ENCODE measurements at regions not wholly inside any gene's neighbourhood (a gene's known extent, or its start where the extent isn't known, plus 50 kb on each side); places are given as distances from the start of the nearest gene placed in this dataset.

GRCh38 chr11:103581760-103582159, 454.7 kb upstream of the DDI1 start:
- ChIA-PET POLR2A (no interaction called here), RAD21 (ENCODE audit: unreplicated experiment) (no interaction called here), SMC1A (ENCODE audit: uncharacterized antibody, unreplicated experiment) (interaction anchor here (0.6 kb wide), 1 partner anchor 1411 kb away, joined by 3 read pairs; no protein-coding TSS in a partner anchor), CTCF (no interaction called here)
- H3K4me3 ChIP-seq: no peak overlapping the region
- no peaks in the 10 kb centered on the region for H3K27me3 ChIP-seq (replicated peaks in 1 of 2; ENCODE audit: control insufficient read depth in 2 of 2, insufficient read depth in 2 of 2, low read length in 1 of 2)
- no TSS peak for BruUV-seq (replicated peaks)
- no peak overlapping the region for H3K4me2 ChIP-seq (ENCODE audit: control insufficient read depth, insufficient read depth)
- H3K27ac ChIP-seq (ENCODE audit: control insufficient read depth, insufficient read depth): no peak overlapping the region
- no peaks in the 10 kb centered on the region; the same call in 2 of the 3 replicates for H3K9me3 ChIP-seq (replicated peaks; ENCODE audit: control insufficient read depth, insufficient read depth, low read length)
- H3K4me1 ChIP-seq (ENCODE audit: control insufficient read depth, insufficient read depth, low read length): no peaks in the 10 kb centered on the region
- no peak overlapping the region for H3K9ac ChIP-seq (ENCODE audit: control insufficient read depth, insufficient read depth, low read length)
- no peaks in the 10 kb centered on the region for H4K20me1 ChIP-seq (ENCODE audit: control insufficient read depth, insufficient read depth)
- TF ChIP-seq, protein P1, sequence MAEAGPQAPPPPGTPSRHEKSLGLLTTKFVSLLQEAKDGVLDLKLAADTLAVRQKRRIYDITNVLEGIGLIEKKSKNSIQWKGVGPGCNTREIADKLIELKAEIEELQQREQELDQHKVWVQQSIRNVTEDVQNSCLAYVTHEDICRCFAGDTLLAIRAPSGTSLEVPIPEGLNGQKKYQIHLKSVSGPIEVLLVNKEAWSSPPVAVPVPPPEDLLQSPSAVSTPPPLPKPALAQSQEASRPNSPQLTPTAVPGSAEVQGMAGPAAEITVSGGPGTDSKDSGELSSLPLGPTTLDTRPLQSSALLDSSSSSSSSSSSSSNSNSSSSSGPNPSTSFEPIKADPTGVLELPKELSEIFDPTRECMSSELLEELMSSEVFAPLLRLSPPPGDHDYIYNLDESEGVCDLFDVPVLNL (IDR thresholded peaks at IDR 0.05; ENCODE audit: low read depth, low read length): no peak
- DNase-seq (ENCODE audit: low read depth, low spot score): no peak
- no peaks in the 10 kb centered on the region for H3K36me3 ChIP-seq (ENCODE audit: control insufficient read depth in 2 of 2, insufficient read depth in 2 of 2, low read length in 1 of 2)
- H2AFZ ChIP-seq (ENCODE audit: control insufficient read depth, low read depth, low read length): no peak overlapping the region
- no peak for ATAC-seq
- intact Hi-C loops (cut with micrococcal nuclease; ENCODE audit: unreplicated experiment) (no loop called here), in situ Hi-C loops (cut with MboI) (no loop called here)
- 8% methylated on average over 2 of the region's 2 CpGs for WGBS (ENCODE audit: insufficient coverage, insufficient replicate concordance, low lambda C conversion rate, missing lambda C conversion rate)
- no peaks in the 10 kb centered on the region for H3K79me2 ChIP-seq (ENCODE audit: control insufficient read depth, insufficient read depth, low read length)
- no peak for FAIRE-seq

GRCh38 chr11:103582351-103582909, 454.0 kb upstream of the DDI1 start:
- ChIA-PET POLR2A (no interaction called here), CTCF (no interaction called here), RAD21 (ENCODE audit: unreplicated experiment) (no interaction called here), SMC1A (ENCODE audit: uncharacterized antibody, unreplicated experiment) (no interaction called here)
- FAIRE-seq: no peak
- no peaks in the 10 kb centered on the region for H3K4me1 ChIP-seq (ENCODE audit: control insufficient read depth, insufficient read depth, low read length)
- intact Hi-C loops (cut with micrococcal nuclease; ENCODE audit: unreplicated experiment) (no loop called here), in situ Hi-C loops (cut with MboI) (no loop called here)
- H3K36me3 ChIP-seq (ENCODE audit: control insufficient read depth in 2 of 2, insufficient read depth in 2 of 2, low read length in 1 of 2): no peaks in the 10 kb centered on the region
- TF ChIP-seq CUX1 (IDR thresholded peaks at IDR 0.05; ENCODE audit: insufficient replicate concordance, low read depth, low read length) (no peak), SP1 (IDR thresholded peaks at IDR 0.05; ENCODE audit: low read depth, low read length) (no peak), MXI1 (IDR thresholded peaks at IDR 0.05; ENCODE audit: low read depth, low read length) (no peak), SMAD5 (IDR thresholded peaks at IDR 0.05; ENCODE audit: low read depth) (no peak)
- TF ChIP-seq, protein P2, sequence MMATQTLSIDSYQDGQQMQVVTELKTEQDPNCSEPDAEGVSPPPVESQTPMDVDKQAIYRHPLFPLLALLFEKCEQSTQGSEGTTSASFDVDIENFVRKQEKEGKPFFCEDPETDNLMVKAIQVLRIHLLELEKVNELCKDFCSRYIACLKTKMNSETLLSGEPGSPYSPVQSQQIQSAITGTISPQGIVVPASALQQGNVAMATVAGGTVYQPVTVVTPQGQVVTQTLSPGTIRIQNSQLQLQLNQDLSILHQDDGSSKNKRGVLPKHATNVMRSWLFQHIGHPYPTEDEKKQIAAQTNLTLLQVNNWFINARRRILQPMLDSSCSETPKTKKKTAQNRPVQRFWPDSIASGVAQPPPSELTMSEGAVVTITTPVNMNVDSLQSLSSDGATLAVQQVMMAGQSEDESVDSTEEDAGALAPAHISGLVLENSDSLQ (IDR thresholded peaks at IDR 0.05): no peak
- no peak overlapping the region for H3K27ac ChIP-seq (ENCODE audit: control insufficient read depth, insufficient read depth)
- no peak for ATAC-seq
- no peak overlapping the region for H2AFZ ChIP-seq (ENCODE audit: control insufficient read depth, low read depth, low read length)
- no peak overlapping the region for H3K9ac ChIP-seq (ENCODE audit: control insufficient read depth, insufficient read depth, low read length)
- H4K20me1 ChIP-seq (ENCODE audit: control insufficient read depth, insufficient read depth): no peaks in the 10 kb centered on the region
- no peak for DNase-seq (ENCODE audit: low read depth, low spot score)
- no peaks in the 10 kb centered on the region for H3K27me3 ChIP-seq (replicated peaks in 1 of 2; ENCODE audit: control insufficient read depth in 2 of 2, insufficient read depth in 2 of 2, low read length in 1 of 2)
- H3K4me2 ChIP-seq (ENCODE audit: control insufficient read depth, insufficient read depth): no peak overlapping the region
- WGBS (ENCODE audit: insufficient coverage, insufficient replicate concordance, low lambda C conversion rate, missing lambda C conversion rate): 16% methylated on average over 4 of the region's 4 CpGs
- no peaks in the 10 kb centered on the region for H3K79me2 ChIP-seq (ENCODE audit: control insufficient read depth, insufficient read depth, low read length)
- no TSS peak for BruUV-seq (replicated peaks)
- no peaks in the 10 kb centered on the region; the same call in 2 of the 3 replicates for H3K9me3 ChIP-seq (replicated peaks; ENCODE audit: control insufficient read depth, insufficient read depth, low read length)
- H3K4me3 ChIP-seq: no peak overlapping the region

Data from GM12878 (cell line).